NCI-H2171 treated with DMSO at 0.1 percent for 48 hours (cell line): ENCODE measurements at regions not wholly inside any gene's neighbourhood (a gene's known extent, or its start where the extent isn't known, plus 50 kb on each side); places are given as distances from the start of the nearest gene placed in this dataset.

Experiments
- DNase-seq: peaks from one replicate; lab custom pipeline; 2025; lab: John Stamatoyannopoulos, UW

DNA sequence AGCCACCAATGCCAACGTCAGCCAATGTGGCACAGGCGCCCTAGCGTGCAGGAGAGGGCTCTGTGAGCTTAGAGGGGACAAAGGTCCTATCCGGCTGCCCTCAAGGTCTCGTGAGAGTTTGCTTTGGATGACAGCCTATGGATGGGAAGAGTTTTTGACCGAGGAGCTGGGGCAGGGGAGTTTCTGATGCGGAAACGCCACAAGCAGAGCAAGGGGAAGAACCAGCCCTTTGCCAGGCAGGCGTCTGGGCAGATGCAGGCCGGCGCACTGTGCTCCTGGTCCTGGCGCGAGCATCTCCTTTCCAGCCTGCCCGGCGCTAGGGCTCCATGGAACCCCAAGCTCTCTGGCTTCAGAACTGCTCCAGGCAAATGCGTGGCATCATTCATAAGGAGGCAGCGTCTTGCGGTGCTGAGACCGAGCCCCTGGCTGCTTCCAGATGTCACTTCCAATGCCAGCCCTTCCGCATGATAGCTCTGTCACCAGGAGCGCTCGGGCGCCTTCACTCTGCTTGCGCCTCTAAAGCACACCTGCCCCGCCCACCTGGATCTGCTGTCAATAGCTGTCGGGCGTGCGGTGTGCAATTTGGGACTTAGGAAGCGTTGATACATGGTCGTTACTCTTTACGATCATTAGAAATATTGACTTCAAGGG is 374.9 kb upstream of the IRX1 start:
- DNase-seq = peak; percentile 80

DNA sequence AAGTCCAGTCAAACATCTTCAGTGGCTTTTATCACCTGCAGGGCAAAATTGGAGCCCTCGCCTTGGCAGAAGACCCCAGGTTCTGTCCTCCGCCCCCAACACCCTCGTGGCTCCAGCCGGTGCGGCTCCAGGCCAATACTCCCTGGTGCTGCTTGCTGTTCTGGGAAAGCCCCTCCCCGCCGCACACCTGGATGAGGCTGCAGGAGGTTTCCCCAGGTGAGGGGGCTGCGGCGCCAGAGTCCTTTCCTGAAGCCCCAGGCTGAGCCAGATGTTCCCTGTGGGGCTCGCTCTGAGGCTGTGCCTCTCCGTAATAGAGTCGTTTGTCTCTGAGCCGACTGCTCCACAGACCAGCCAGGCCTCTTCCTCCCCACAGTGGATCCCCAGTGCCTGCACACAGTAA is 375.4 kb upstream of the IRX1 start:
- no peak for DNase-seq

- DNase-seq = no peak
Measured at GRCh38 chr5:3218916-3219650, 376.5 kb upstream of the IRX1 start.

GRCh38 chr5:3217771-3218495 is 377.7 kb upstream of the IRX1 start:
- DNase-seq = peak; percentile 98

DNA sequence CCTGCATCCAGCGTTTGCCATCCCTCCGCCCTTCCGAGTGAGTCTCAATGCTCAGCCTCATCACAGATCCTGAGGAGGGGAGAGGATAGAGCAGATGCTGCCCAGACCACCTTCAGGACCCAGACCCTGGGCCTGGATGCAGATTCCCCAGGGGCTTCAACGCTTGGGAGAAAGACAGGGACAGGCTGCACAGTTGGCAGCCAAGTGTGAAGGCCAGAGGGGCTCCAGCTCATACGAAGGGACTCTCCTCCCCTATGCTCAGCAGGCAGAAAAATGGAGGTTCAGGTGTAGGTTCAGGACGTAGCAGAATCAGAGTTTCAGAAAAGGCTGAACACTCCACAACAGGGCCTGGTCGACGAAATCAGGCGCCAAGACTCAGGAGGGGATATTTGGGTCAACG is 378.5 kb upstream of the IRX1 start:
- DNase-seq = peak; percentile 75

- DNase-seq = no peak
Measured at GRCh38 chr5:3216386-3216785, 379.2 kb upstream of the IRX1 start.

- no peak for DNase-seq
Measured at GRCh38 chr5:3214838-3215374, 380.7 kb upstream of the IRX1 start.

DNA sequence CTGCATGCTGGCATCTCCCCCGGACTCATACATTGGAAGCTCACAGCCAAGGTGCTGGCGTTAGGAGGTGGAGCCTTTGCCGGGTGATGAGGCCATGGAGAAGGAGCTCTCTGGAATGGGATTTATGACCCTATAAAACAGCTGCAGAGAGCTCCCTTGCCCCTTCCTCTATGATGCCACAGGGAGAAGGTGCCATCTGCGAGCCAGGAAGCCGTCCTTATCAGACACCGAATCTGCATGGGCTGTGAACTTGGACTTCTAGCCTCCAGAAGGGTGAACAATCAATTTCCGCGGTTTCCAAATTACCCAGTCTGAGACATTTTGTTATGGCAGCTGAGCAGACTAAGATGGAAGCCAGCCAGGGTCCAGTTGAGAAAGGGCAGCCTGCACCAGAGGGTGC is 381.2 kb upstream of the IRX1 start:
- DNase-seq = no peak

DNA sequence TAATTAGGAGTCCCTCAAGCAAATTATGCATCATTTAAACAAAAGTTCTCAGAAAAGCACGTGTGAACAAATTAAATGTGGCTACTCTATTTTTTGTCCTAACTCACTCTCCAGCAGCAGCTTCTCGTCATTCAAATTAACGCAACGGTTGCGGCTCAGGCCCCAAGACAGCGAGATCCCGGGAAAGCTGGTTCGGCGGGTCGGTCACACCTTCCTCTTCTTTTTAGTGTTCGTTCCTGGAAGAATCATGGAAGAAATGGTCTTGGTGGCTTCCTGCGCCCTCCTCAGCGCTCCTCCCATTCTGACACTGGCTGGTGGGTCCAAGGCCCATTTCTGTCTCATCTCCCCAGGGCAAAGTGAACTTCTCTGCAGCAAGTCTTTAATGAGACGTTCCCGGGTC is 382.8 kb upstream of the IRX1 start:
- no peak for DNase-seq

- no peak for DNase-seq
Measured at GRCh38 chr5:3210531-3210930, 385.1 kb upstream of the IRX1 start.

- DNase-seq = no peak
Measured at GRCh38 chr5:3209918-3210317, 385.7 kb upstream of the IRX1 start.

GRCh38 chr5:3202570-3202969 is 393.1 kb upstream of the IRX1 start:
- DNase-seq = no peak

GRCh38 chr5:3201941-3202340 is 393.7 kb upstream of the IRX1 start:
- no peak for DNase-seq

DNA sequence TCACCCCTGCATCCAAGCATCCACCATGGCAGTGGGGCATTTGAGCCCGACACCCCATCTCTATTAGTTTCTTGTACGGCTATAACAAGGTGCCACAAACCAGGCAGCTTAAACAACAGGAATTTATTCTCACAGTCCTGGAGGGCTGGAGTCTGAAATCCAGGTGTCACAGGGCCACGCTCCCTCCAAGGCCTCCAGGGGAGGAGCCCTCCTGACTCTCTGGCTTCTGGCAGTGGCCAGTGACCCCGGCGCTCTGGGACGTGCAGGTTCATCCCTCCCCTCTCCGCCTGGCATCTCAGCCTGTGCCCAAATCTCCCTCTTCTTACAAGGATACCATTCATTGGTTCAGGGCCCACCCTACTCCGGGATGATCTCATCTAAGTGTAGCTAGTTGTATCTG is 394.5 kb upstream of the IRX1 start:
- DNase-seq = no peak

GRCh38 chr5:3199962-3200755 is 395.5 kb upstream of the IRX1 start:
- peak; percentile 32 for DNase-seq

GRCh38 chr5:3198074-3198449 is 397.6 kb upstream of the IRX1 start:
- no peak for DNase-seq

DNA sequence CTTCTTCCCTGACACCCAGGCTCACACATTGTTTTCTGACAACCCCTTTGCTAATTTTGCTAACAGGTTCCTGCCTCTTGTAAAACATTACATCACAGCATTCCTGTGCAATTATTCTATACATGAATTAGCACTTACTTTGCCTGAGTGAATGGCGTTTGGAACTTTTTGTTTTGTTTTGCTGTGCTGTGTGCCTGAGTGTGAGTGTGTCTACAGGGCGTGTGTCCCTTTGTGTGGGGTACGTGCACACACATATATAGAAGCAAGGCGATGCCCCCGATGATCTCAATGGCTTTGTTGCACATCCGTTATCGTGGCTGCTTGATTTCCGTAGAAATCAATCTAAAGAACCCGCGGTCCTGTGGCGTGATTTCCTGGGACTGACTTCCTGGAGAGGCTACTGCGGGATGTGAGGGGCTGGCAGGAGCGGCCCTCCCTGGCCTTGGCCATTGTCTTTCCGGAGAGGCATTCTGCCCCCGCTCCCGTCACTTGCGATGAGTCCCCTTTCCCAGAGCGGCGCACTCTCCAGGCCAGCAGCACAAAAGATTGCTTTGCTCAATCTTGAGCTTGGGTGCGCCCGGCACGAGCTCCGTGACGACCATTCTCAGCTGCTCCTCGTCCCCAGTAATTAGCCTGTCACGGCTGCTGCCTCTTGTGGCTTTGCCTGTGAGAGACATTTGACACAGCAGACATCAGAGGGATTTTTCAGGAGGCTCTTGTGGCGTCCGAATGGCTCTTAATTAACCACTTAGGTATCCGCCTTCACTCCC is 398.1 kb upstream of the IRX1 start:
- peak; percentile 64 for DNase-seq

DNA sequence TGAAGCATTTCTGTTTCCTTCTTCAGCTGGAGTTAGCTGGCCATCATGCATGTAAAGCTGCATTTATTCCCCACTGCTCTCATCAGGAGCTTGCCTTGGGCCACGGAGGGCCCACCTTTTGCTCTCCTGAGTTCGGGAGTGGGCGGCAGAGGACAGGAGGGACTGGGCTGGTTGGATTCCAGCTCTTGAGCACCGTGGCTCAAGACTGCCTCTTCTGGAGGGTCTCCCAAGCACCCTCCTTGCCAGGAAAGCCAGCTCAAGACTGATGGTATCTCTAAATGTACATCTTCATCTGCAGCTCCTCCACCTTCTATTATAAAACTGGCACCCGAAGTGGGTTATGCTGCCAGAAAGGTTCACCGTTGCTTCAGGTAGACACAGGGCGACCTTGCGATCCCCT is 399.6 kb upstream of the IRX1 start:
- no peak for DNase-seq

- DNase-seq = no peak
Measured at GRCh38 chr5:3194684-3195083, 400.9 kb upstream of the IRX1 start.

DNA sequence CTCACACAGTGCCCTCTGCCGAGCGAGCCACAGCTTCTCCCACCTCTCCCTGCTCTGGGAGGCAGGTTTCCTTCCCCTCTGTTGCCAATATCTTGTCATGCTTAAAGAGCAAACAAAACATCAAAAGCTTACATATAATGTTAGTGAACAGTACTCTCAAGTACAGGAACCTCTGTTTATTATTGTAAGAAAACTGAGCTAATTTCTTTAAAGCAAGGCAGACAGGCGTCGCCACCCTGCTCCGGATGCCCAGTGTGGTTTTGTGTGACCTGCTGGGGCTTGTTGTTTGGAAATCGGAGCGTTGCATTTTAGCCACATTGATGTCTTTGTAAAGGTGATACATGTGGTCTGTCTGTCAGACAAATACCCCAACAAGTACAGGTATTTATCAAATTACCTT is 401.4 kb upstream of the IRX1 start:
- DNase-seq = no peak

DNA sequence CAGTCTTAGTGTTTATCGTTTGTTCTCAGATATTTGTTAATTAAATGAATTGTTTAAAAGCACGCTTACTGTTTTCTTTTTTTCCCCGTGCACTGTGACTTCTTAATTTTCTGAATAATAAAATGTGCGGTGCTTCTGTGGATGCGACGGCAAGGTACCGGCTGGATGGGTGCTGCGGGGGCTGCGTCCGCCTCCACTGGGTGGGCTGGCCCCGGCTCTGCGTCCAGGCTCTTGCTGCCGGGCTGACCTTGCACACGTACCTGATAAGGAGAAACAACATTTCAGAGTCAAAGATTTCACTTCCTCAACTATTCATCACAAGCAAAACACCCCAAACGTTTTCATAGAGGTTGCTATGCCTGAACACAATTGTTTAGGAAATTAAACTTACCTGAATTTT is 404.0 kb upstream of the IRX1 start:
- no peak for DNase-seq
